T-helper 2 cell treated with Interferon-gamma antibody and Interleukin-4, amounts not matched to agents 5 μg/mL and 100 μg/mL, for 36 hours (primary cell): ENCODE measurements at regions not wholly inside any gene's neighbourhood (a gene's known extent, or its start where the extent isn't known, plus 50 kb on each side); places are given as distances from the start of the nearest gene placed in this dataset.

Source experiments
- DNase-seq: peaks from one replicate; pipeline ENCODE4 v3.0.0; 2021; ENCODE audit warnings: low spot score
- H3K27ac Mint-ChIP-seq: one replicate; pipeline ENCODE4 v1.8.0; 2021; ENCODE audit warnings: mild to moderate bottlenecking, mixed read lengths
- H3K27me3 Mint-ChIP-seq: one replicate; pipeline ENCODE4 v1.8.0; 2021; ENCODE audit warnings: low read depth, mixed read lengths
- H3K36me3 Mint-ChIP-seq: one replicate; pipeline ENCODE4 v1.8.0; 2021; ENCODE audit warnings: low read depth, mixed read lengths
- H3K4me1 Mint-ChIP-seq: one replicate; pipeline ENCODE4 v1.8.0; 2021; ENCODE audit warnings: low read depth, mixed read lengths
- H3K4me3 Mint-ChIP-seq: one replicate; pipeline ENCODE4 v1.8.0; 2022; ENCODE audit warnings: mild to moderate bottlenecking, moderate library complexity, mixed read lengths
- H3K9me3 Mint-ChIP-seq: one replicate; pipeline ENCODE4 v1.8.0; 2021; ENCODE audit warnings: mixed read lengths

DNA sequence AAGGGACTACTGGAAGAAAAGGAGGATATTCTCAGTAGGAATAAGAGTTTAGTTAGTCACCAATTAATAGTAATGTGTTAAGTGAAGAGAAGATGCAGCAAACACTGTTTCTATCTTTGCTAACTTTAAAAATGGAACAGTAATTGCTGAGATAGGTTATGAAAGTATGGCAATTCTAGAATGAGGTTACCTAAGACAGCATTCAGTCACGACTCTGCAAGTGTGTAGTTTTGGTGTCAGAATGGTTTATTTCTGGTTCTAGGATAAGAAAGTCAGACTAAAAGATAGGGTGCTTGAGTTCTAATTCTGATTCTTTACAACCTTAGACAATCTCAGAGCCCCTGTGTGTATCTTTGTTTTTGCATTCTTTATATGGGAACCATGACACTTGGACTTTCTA, 138.1 kb downstream of the POU4F1 start:
- Mint-ChIP-seq H3K9me3 (no peaks in the 10 kb centered on the region), H3K27ac (no peak overlapping the region), H3K4me3 (no peak overlapping the region), H3K36me3 (no peaks in the 10 kb centered on the region), H3K27me3 (no peaks in the 10 kb centered on the region), H3K4me1 (no peaks in the 10 kb centered on the region)
- no peak for DNase-seq

DNA sequence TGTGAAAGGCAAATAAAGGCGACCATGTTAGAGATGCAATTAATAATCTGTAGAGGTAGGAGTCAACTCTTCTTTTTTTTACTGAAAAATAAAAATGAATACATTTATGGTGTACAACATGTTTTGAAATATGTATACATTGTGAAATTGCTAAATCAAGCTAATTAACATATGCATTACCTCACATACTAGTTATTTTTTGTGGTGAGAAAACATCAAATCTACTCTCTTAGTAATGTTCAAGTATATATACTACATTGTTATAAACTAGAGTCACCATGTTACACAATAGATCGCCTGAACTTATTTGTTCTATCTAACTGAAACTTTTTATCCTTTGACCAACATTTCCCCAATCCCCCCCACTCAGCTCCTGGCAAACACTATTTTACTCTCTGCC, 143.2 kb downstream of the POU4F1 start:
- H3K9me3 Mint-ChIP-seq: no peaks in the 10 kb centered on the region
- no peak overlapping the region for H3K4me3 Mint-ChIP-seq
- DNase-seq: no peak
- no peaks in the 10 kb centered on the region for H3K4me1 Mint-ChIP-seq
- H3K27me3 Mint-ChIP-seq: no peaks in the 10 kb centered on the region
- no peak overlapping the region for H3K27ac Mint-ChIP-seq
- H3K36me3 Mint-ChIP-seq: no peaks in the 10 kb centered on the region

DNA sequence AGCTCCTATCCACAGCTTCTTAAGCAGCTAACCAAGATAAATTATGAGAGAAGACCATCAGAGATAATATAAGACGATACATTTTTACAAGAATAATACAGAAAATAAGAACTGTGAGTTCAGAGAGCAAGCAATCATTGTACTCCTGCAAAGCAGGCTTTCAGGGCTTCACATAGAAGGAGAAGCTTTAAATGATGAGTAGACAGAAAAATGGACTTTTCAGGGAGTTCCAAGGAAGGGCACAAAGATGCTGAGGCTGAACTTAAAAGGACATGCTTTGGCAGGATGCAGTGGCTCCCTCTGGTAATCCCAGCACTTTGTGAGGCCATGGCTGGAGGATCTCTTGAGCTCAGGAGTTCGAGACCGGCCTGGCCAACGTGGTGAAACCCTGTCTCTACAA, 159.5 kb downstream of the POU4F1 start:
- no peaks in the 10 kb centered on the region for H3K4me1 Mint-ChIP-seq
- H3K9me3 Mint-ChIP-seq: no peaks in the 10 kb centered on the region
- no peaks in the 10 kb centered on the region for H3K36me3 Mint-ChIP-seq
- H3K27me3 Mint-ChIP-seq: no peaks in the 10 kb centered on the region
- no peak overlapping the region for H3K27ac Mint-ChIP-seq
- H3K4me3 Mint-ChIP-seq: no peak overlapping the region
- DNase-seq: no peak

DNA sequence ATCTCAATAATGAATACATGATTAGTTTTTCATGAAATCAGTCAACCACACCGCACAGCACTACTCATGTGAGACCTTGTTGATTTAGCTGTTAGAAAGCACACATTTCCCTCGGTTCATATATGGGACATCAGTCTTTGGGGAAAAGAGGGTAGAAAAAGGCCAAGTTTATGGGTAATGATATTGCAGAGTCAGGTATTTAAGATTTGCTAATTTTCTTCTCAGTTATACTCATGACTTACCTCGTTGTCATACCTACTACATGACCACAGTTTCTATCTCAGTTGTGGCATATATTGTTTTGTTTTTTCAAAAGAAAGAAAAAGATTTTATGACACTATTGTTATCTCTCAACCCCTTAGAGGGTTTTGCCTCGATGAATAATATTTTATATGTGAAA, 165.6 kb downstream of the POU4F1 start:
- no peaks in the 10 kb centered on the region for H3K27me3 Mint-ChIP-seq
- no peaks in the 10 kb centered on the region for H3K9me3 Mint-ChIP-seq
- no peak for DNase-seq
- H3K4me3 Mint-ChIP-seq: no peak overlapping the region
- H3K4me1 Mint-ChIP-seq: no peaks in the 10 kb centered on the region
- no peaks in the 10 kb centered on the region for H3K36me3 Mint-ChIP-seq
- no peak overlapping the region for H3K27ac Mint-ChIP-seq

DNA sequence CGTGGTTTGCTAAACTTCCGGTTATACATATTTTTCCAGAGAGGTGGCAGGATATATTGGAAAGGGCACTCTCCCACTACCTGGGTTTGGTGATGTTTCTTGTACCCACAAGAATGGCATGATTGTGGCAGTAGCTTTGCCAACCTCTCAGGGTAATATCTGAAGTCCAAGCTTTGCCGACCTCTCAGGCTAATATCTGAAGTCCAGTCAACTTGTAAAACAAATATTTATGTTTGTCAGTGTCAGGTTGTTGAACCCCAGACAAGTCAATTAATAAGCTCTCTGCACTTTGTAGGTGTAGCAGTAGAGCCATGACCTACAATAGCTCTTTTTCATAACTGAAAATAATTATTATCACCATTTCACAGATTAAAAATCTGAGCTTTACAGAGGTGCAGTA, 167.0 kb downstream of the POU4F1 start:
- Mint-ChIP-seq H3K27ac (no peak overlapping the region), H3K4me1 (no peaks in the 10 kb centered on the region), H3K36me3 (no peaks in the 10 kb centered on the region), H3K27me3 (no peaks in the 10 kb centered on the region), H3K9me3 (no peaks in the 10 kb centered on the region), H3K4me3 (no peak overlapping the region)
- no peak for DNase-seq

DNA sequence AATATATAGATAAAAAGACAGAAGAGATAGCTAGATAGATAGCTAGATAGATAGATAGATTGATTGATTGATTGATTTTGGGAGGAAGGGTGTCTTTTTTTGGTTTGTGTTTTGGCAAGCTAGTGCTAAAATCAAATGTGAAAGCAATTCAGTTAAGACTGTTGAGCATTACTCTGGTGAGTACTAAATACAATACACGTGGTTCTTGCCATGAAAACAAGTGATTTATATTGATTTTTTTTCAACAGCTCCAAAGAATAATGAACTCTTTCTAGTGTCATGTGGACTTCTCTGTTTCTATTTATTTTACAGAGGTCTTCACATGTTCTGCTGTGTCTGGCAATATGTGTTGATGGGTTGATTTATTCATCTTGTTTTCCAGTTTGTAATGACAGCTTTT, 172.0 kb downstream of the POU4F1 start:
- Mint-ChIP-seq H3K4me3 (no peak overlapping the region), H3K27me3 (no peaks in the 10 kb centered on the region), H3K36me3 (no peaks in the 10 kb centered on the region), H3K4me1 (no peaks in the 10 kb centered on the region), H3K27ac (no peak overlapping the region), H3K9me3 (no peaks in the 10 kb centered on the region)
- no peak for DNase-seq

DNA sequence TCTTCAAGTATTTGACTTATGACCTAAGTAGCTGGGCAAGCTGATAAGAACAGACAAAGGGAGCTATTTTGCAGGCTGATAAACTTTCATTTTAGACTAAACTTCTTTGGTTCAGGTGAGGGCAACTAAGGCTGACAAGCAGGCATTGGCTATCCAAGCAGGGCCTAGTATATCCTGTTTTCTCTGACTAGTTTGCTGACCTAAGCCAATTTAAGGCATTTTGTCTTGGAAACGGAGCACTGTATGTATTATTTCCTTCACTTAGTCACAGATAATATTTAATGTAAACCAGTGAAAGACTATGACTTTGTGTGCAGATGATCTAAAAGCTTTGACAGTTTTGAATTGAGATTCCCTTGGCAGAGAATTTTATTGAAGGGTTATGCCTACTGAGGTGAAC, 172.5 kb downstream of the POU4F1 start:
- Mint-ChIP-seq H3K27me3 (no peaks in the 10 kb centered on the region), H3K9me3 (no peaks in the 10 kb centered on the region), H3K27ac (no peak overlapping the region), H3K36me3 (no peaks in the 10 kb centered on the region), H3K4me1 (no peaks in the 10 kb centered on the region), H3K4me3 (no peak overlapping the region)
- no peak for DNase-seq

DNA sequence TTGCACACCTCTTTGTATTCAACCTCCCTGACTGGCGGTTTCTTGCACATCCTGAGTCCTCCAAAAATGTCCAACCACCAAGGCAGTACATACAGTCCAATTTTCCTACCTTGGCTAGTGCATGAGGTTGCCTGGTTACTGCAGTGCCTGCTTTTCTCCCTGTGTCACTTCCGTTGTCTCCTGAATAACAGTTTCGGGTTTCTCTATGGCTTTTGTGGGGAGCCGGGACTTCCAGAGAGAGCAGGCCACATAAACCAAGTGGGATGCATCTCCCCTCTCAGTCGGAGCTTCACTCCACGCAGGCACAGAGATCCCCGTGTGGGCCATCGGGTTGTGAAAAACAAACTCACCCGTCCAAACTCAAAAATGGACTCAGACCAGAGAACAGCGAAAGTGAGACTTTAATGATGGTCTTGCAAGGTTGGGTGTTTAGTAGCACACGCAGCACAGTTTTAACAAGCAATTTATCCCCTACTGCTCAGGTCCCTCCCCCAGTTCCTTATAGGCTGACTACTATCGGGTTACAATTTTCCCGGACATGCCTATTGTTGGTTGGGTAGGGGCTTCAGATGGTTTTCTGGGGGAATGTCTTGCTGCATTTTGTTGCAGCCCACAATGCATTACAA, 173.1 kb downstream of the POU4F1 start:
- no peaks in the 10 kb centered on the region for H3K9me3 Mint-ChIP-seq
- H3K4me1 Mint-ChIP-seq: no peaks in the 10 kb centered on the region
- no peak for DNase-seq
- no peaks in the 10 kb centered on the region for H3K36me3 Mint-ChIP-seq
- H3K27ac Mint-ChIP-seq: no peak overlapping the region
- H3K4me3 Mint-ChIP-seq: no peak overlapping the region
- H3K27me3 Mint-ChIP-seq: no peaks in the 10 kb centered on the region

DNA sequence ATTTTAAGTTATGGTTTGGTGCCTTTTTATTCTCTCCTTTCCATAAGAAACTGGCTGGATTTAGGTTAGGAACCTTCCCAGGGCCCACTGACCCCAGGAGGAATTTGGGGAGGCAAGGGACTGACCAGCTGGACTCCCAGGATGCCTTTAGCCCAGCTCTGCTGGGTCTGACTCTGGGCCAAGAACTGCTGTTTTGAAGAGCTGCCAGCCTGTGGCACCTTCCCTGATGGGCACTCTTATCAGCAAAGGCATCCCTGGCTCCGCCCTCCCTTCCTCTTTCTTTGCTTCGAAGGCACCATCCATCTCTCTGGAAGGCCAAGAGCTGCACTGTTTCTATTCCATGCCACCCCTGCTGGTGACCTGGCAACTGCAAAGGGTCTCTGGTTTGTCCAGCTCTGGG, 174.7 kb downstream of the POU4F1 start:
- H3K36me3 Mint-ChIP-seq: no peaks in the 10 kb centered on the region
- no peak overlapping the region for H3K4me3 Mint-ChIP-seq
- H3K4me1 Mint-ChIP-seq: no peaks in the 10 kb centered on the region
- H3K9me3 Mint-ChIP-seq: no peaks in the 10 kb centered on the region
- no peak for DNase-seq
- H3K27me3 Mint-ChIP-seq: no peaks in the 10 kb centered on the region
- no peak overlapping the region for H3K27ac Mint-ChIP-seq

DNA sequence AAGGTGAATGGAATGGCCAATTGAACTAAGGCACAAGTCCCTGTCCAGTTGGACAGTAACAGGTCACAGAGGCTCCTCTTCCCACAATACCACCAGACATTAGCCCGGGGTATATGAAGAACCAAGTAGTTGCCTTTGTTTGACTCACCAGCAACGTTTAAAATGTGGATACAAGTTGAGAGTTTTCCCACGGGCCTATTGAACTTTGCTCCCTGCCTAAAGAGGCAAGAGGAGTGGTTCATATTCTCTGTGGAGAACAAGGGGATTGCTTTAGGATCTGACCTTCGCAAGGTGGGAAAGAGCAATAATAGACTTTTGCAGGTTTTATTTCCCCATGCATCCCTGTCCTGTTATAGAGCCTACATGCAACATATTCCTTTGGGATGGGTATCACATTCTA, 177.2 kb downstream of the POU4F1 start:
- Mint-ChIP-seq H3K36me3 (no peaks in the 10 kb centered on the region), H3K27ac (no peak overlapping the region), H3K4me3 (no peak overlapping the region), H3K4me1 (no peaks in the 10 kb centered on the region), H3K27me3 (no peaks in the 10 kb centered on the region), H3K9me3 (no peaks in the 10 kb centered on the region)
- DNase-seq: no peak

DNA sequence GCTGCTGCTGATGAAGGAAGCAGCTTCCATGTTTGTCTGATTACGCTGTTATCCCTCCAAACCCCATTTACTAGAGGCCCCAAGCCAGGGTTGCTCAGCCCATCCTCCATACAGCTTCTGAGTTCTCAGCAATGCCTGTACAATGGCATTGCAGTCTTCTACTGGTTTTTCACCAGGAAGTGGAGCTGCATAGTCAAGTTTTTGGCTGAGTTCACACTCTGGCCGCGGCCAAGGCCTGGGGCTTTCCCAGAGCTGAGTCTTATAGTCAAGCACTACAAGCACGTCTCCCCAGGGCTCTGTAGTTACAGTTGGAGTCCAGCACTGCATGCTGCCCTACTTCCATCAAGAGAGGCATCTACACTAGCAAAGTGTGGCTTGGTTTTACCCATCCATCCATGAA, 182.5 kb downstream of the POU4F1 start:
- DNase-seq: no peak
- Mint-ChIP-seq H3K4me3 (no peak overlapping the region), H3K36me3 (no peaks in the 10 kb centered on the region), H3K4me1 (no peaks in the 10 kb centered on the region), H3K9me3 (no peaks in the 10 kb centered on the region), H3K27me3 (no peaks in the 10 kb centered on the region), H3K27ac (no peak overlapping the region)

DNA sequence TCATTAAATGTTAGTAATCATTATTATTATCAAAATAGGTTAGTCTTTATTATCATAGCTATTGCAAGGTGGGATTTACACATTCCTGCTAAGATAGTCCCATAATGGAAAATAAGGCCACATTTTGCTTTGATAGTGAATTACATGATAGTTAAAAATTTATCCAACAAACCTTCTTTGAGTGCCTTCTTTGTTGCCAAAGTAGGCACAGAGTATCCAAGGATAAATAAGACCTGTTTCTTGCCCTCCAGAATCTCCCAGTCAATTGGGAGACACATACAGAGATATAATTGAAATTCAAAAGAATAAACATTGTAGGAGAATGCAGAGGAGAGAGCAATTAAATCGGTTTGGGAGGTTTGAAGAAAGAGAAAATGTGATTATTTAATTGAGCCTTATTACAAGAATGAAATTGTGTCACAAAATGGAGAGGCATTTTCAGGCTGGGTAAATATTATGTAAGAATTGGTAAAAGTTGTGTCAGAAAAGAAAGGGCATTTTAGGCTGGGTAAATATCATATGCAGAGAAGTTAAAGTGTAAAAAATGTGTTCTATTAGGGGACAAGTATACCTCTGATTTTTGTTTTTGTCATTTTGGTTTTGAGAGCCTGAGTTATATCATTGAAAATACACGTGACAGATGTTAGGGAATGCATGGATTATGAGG, 189.3 kb downstream of the POU4F1 start:
- Mint-ChIP-seq H3K9me3 (no peaks in the 10 kb centered on the region), H3K27ac (no peak overlapping the region), H3K36me3 (no peaks in the 10 kb centered on the region), H3K27me3 (no peaks in the 10 kb centered on the region), H3K4me1 (no peaks in the 10 kb centered on the region), H3K4me3 (no peak overlapping the region)
- DNase-seq: no peak

DNA sequence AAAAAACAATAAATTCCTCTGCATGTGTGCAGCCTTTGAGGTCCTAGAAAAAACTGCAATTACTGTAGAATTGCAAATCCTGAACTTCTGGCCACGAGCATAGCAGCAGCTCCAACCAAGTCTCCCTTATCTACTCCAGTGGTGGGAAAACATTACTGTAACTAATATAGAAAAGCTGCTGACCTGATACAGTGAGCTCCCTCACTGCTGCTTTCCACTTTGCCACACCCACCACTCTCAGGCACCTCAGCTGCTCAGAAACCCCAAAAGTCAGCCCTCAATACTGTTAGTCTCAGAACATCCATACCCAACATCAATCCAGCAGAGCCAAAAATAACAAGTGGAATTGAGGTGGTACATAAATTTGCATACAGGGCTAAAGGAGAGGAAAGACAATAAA, 192.5 kb downstream of the POU4F1 start:
- no peak overlapping the region for H3K4me3 Mint-ChIP-seq
- no peaks in the 10 kb centered on the region for H3K27me3 Mint-ChIP-seq
- H3K27ac Mint-ChIP-seq: no peak overlapping the region
- DNase-seq: no peak
- H3K36me3 Mint-ChIP-seq: no peaks in the 10 kb centered on the region
- H3K4me1 Mint-ChIP-seq: no peaks in the 10 kb centered on the region
- no peaks in the 10 kb centered on the region for H3K9me3 Mint-ChIP-seq

DNA sequence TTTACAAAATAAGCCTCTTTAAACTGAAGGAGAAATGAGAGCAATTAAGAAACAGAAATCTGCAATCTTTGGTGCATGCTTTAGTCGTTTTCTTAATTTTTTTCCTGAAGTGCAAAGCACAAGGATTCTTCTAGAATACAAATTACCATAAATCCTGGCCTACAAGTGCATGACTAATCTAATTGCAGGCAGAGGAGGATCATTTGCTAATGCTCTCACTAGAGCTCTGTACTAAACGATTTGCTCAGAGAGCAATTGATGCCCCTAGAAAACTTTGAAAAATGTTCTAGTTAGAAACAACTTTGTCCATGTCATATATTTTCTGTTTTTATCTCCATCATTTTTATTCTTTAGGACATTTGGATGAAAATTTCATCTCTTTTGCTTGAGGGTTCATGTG, 193.2 kb downstream of the POU4F1 start:
- Mint-ChIP-seq H3K27ac (no peak overlapping the region), H3K27me3 (no peaks in the 10 kb centered on the region), H3K36me3 (no peaks in the 10 kb centered on the region), H3K4me1 (no peaks in the 10 kb centered on the region), H3K4me3 (no peak overlapping the region), H3K9me3 (no peaks in the 10 kb centered on the region)
- no peak for DNase-seq

DNA sequence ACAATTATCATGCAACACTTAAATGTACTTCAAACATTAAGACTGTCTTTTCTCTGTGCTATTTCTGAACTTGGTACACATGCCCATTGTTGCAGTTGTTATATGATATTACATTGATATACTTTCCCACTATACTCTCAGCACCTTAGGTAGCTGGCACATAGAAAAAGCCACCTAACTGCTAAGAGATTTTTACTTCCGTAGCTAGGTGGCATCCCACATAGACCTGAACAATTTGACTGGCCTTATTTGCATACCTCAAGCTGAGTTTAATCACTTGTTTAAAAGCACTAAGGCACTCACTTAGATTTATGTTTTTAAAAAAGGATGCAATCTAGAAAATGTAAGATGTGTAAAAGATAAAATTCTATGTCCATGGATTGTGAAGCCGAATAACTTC, 194.2 kb downstream of the POU4F1 start:
- no peak for DNase-seq
- H3K27me3 Mint-ChIP-seq: no peaks in the 10 kb centered on the region
- H3K9me3 Mint-ChIP-seq: no peaks in the 10 kb centered on the region
- H3K4me3 Mint-ChIP-seq: no peak overlapping the region
- H3K4me1 Mint-ChIP-seq: no peaks in the 10 kb centered on the region
- no peaks in the 10 kb centered on the region for H3K36me3 Mint-ChIP-seq
- no peak overlapping the region for H3K27ac Mint-ChIP-seq
